ENCODE measurements at regions not wholly inside any gene's neighbourhood (a gene's known extent, or its start where the extent isn't known, plus 50 kb on each side); places are given as distances from the start of the nearest gene placed in this dataset.

- no peak for DNase-seq
Observed at GRCh38 chr19:28026636-28027035, 1186.3 kb downstream of the UQCRFS1 start.

- DNase-seq = no peak
Observed at GRCh38 chr19:28024920-28025319, 1188.0 kb downstream of the UQCRFS1 start.

GRCh38 chr19:28023064-28023463 lies 1189.9 kb downstream of the UQCRFS1 start:
- DNase-seq = no peak

GRCh38 chr19:28022506-28022905 lies 1190.4 kb downstream of the UQCRFS1 start:
- no peak for DNase-seq

GRCh38 chr19:28021259-28022185 lies 1191.4 kb downstream of the UQCRFS1 start:
- DNase-seq = no peak

GRCh38 chr19:28020619-28021258 lies 1192.2 kb downstream of the UQCRFS1 start:
- no peak for DNase-seq

GRCh38 chr19:28019901-28020300 lies 1193.0 kb downstream of the UQCRFS1 start:
- no peak for DNase-seq

GRCh38 chr19:28019371-28019770 lies 1193.6 kb downstream of the UQCRFS1 start:
- no peak for DNase-seq

GRCh38 chr19:28018499-28018898 lies 1194.5 kb downstream of the UQCRFS1 start:
- DNase-seq = no peak

GRCh38 chr19:28014615-28015405 lies 1198.1 kb downstream of the UQCRFS1 start:
- no peak for DNase-seq

GRCh38 chr19:28012361-28012760 lies 1200.6 kb downstream of the UQCRFS1 start:
- no peak for DNase-seq

- DNase-seq = no peak
Observed at GRCh38 chr19:28010656-28011055, 1202.3 kb downstream of the UQCRFS1 start.

- no peak for DNase-seq
Observed at GRCh38 chr19:28009696-28010095, 1203.3 kb downstream of the UQCRFS1 start.

- DNase-seq = no peak
Observed at GRCh38 chr19:28008695-28009094, 1204.3 kb downstream of the UQCRFS1 start.

GRCh38 chr19:28003543-28003942 lies 1209.4 kb downstream of the UQCRFS1 start:
- DNase-seq = no peak

- DNase-seq = no peak
Observed at GRCh38 chr19:27997069-27997468, 1215.9 kb downstream of the UQCRFS1 start.

GRCh38 chr19:27993619-27994570 lies 1219.1 kb downstream of the UQCRFS1 start:
- DNase-seq = no peak

GRCh38 chr19:27986299-27986698 lies 1226.7 kb downstream of the UQCRFS1 start:
- no peak for DNase-seq

GRCh38 chr19:27975419-27976005 lies 1237.4 kb downstream of the UQCRFS1 start:
- no peak for DNase-seq

GRCh38 chr19:27974082-27974513 lies 1238.9 kb downstream of the UQCRFS1 start:
- no peak for DNase-seq

- no peak for DNase-seq
Observed at GRCh38 chr19:27972291-27973040, 1240.5 kb downstream of the UQCRFS1 start.

Measured in T1000 (cell line).